GM12891 (cell line): ENCODE measurements at regions not wholly inside any gene's neighbourhood (a gene's known extent, or its start where the extent isn't known, plus 50 kb on each side); places are given as distances from the start of the nearest gene placed in this dataset.

Source experiments
- PAX5 ChIP-seq: IDR thresholded peaks from 2 replicates; pipeline ENCODE4 v1.6.1; 2011; ENCODE audit warnings: low read length, moderate library complexity, mild to moderate bottlenecking; ENCODE audit not compliant: insufficient read depth, severe bottlenecking
- POLR2A ChIP-seq: IDR thresholded peaks from 2 replicates; pipeline ENCODE4 v1.6.1; 2011; ENCODE audit warnings: low read depth, low read length, control low read depth
- POLR2AphosphoS5 ChIP-seq: IDR thresholded peaks from 2 replicates; pipeline ENCODE4 v1.6.1; 2011; ENCODE audit warnings: low read depth, low read length, control low read depth
- POU2F2 ChIP-seq: IDR thresholded peaks from 2 replicates; pipeline ENCODE4 v1.6.1; 2011; ENCODE audit warnings: low read depth, mild to moderate bottlenecking, control low read depth, low read length, moderate library complexity
- SPI1 ChIP-seq: IDR thresholded peaks from 2 replicates; pipeline ENCODE4 v1.6.1; 2011; ENCODE audit warnings: low read depth, low read length, control low read depth
- TAF1 ChIP-seq: IDR thresholded peaks from 2 replicates; pipeline ENCODE4 v1.6.1; 2011; ENCODE audit warnings: low read depth, low read length, control low read depth

DNA sequence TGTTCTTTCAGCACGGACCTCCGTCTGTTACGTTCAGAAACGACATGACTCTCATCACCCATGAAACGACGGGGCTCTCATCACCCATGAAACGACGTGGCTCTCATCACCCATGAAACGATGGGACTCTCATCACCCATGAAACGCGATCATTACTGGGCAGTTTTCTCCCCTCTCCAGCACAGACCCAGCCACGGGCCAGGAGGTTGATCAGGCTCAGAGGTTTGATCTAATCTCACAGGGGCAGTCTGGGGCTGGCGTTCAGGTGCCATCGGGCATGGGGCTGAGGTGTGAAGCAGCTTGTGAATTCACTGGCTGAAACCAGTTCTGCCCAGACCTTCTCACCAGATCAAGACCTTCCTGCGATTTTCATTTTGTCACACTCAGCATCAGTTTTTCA, 296.4 kb downstream of the NDUFA10 start:
- TF ChIP-seq POLR2A (no peak), TAF1 (no peak), POLR2AphosphoS5 (no peak), SPI1 (no peak), POU2F2 (no peak), PAX5 (no peak)
